ENCODE measurements at regions not wholly inside any gene's neighbourhood (a gene's known extent, or its start where the extent isn't known, plus 50 kb on each side); places are given as distances from the start of the nearest gene placed in this dataset.

GRCh38 chr12:93080994-93081809, 152.1 kb upstream of the EEA1 start (continued):
- TF ChIP-seq, protein P1, sequence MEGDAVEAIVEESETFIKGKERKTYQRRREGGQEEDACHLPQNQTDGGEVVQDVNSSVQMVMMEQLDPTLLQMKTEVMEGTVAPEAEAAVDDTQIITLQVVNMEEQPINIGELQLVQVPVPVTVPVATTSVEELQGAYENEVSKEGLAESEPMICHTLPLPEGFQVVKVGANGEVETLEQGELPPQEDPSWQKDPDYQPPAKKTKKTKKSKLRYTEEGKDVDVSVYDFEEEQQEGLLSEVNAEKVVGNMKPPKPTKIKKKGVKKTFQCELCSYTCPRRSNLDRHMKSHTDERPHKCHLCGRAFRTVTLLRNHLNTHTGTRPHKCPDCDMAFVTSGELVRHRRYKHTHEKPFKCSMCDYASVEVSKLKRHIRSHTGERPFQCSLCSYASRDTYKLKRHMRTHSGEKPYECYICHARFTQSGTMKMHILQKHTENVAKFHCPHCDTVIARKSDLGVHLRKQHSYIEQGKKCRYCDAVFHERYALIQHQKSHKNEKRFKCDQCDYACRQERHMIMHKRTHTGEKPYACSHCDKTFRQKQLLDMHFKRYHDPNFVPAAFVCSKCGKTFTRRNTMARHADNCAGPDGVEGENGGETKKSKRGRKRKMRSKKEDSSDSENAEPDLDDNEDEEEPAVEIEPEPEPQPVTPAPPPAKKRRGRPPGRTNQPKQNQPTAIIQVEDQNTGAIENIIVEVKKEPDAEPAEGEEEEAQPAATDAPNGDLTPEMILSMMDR (IDR thresholded peaks at IDR 0.05 in 2 of 3, conservative IDR thresholded peaks at IDR 0.05 in 1 of 3; ENCODE audit: borderline replicate concordance in 1 of 3, insufficient read depth in 1 of 3, low read depth in 2 of 3, low read length in 2 of 3), result no peak
- TF ChIP-seq ZNF274 (IDR thresholded peaks at IDR 0.05; ENCODE audit: low read depth, low read length), result no peak
- no peak for TF ChIP-seq ELF1 (IDR thresholded peaks at IDR 0.05; ENCODE audit: borderline replicate concordance, low read depth)
- no peak for TF ChIP-seq POLR2A (IDR thresholded peaks at IDR 0.05; ENCODE audit: borderline replicate concordance, extremely low read depth, insufficient read depth, insufficient read length)
- TF ChIP-seq, protein P2, sequence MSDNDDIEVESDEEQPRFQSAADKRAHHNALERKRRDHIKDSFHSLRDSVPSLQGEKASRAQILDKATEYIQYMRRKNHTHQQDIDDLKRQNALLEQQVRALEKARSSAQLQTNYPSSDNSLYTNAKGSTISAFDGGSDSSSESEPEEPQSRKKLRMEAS (IDR thresholded peaks at IDR 0.05), result no peak
- TF ChIP-seq POLR2AphosphoS5 (IDR thresholded peaks at IDR 0.05; ENCODE audit: low read depth, low read length), result no peak

GRCh38 chr12:93081810-93082165, 152.7 kb upstream of the EEA1 start:
- H3K9me2 ChIP-seq (ENCODE audit: insufficient read depth), result no peaks in the 10 kb centered on the region
- no peaks in the 10 kb centered on the region for H4K20me1 ChIP-seq (ENCODE audit: insufficient read depth)
- no peak for ATAC-seq
- no peaks in the 10 kb centered on the region for H3K36me3 ChIP-seq (ENCODE audit: control insufficient read depth in 1 of 2, insufficient read depth in 2 of 2, low read length in 2 of 2)
- no TSS peak for BruUV-seq (replicated peaks)
- RAD21 ChIA-PET (ENCODE audit: low non-redundant PET in 1 of 2, low total read pairs in 2 of 2, uncharacterized antibody in 2 of 2, unreplicated experiment in 2 of 2), result no interaction called here
- no peak overlapping the region for H3K9ac ChIP-seq (ENCODE audit: low read length)
- CTCF ChIA-PET, result no interaction called here
- no peak overlapping the region for H3K4me2 ChIP-seq (ENCODE audit: low read length)
- intact Hi-C loops (cut with micrococcal nuclease), result no loop called here
- POLR2A ChIA-PET, result no interaction called here
- TF ChIP-seq CEBPB (IDR thresholded peaks at IDR 0.05; ENCODE audit: low read depth) (no peak), POLR2AphosphoS5 (IDR thresholded peaks at IDR 0.05; ENCODE audit: low read depth, low read length) (no peak), SIN3A (IDR thresholded peaks at IDR 0.05; ENCODE audit: low read depth) (no peak), SRF (IDR thresholded peaks at IDR 0.05; ENCODE audit: low read depth) (no peak), SP1 (IDR thresholded peaks at IDR 0.05; ENCODE audit: low read depth) (no peak), EGR1 (IDR thresholded peaks at IDR 0.05; ENCODE audit: low read depth) (no peak), EZH2phosphoT487 (IDR thresholded peaks at IDR 0.05; ENCODE audit: borderline replicate concordance) (no peak), ZNF274 (IDR thresholded peaks at IDR 0.05; ENCODE audit: low read depth, low read length) (no peak), ZFX (IDR thresholded peaks at IDR 0.05) (no peak), FOSL1 (IDR thresholded peaks at IDR 0.05; ENCODE audit: low read depth) (no peak), JUND (IDR thresholded peaks at IDR 0.05) (no peak), YY1 (IDR thresholded peaks at IDR 0.05; ENCODE audit: extremely low read depth, insufficient replicate concordance, low read depth, low read length) (no peak)
- TF ChIP-seq, protein P3, sequence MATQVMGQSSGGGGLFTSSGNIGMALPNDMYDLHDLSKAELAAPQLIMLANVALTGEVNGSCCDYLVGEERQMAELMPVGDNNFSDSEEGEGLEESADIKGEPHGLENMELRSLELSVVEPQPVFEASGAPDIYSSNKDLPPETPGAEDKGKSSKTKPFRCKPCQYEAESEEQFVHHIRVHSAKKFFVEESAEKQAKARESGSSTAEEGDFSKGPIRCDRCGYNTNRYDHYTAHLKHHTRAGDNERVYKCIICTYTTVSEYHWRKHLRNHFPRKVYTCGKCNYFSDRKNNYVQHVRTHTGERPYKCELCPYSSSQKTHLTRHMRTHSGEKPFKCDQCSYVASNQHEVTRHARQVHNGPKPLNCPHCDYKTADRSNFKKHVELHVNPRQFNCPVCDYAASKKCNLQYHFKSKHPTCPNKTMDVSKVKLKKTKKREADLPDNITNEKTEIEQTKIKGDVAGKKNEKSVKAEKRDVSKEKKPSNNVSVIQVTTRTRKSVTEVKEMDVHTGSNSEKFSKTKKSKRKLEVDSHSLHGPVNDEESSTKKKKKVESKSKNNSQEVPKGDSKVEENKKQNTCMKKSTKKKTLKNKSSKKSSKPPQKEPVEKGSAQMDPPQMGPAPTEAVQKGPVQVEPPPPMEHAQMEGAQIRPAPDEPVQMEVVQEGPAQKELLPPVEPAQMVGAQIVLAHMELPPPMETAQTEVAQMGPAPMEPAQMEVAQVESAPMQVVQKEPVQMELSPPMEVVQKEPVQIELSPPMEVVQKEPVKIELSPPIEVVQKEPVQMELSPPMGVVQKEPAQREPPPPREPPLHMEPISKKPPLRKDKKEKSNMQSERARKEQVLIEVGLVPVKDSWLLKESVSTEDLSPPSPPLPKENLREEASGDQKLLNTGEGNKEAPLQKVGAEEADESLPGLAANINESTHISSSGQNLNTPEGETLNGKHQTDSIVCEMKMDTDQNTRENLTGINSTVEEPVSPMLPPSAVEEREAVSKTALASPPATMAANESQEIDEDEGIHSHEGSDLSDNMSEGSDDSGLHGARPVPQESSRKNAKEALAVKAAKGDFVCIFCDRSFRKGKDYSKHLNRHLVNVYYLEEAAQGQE (IDR thresholded peaks at IDR 0.05; ENCODE audit: low read depth), result no peak
- H3K27me3 ChIP-seq (ENCODE audit: insufficient read depth, low read length), result no peaks in the 10 kb centered on the region
- no peak for DNase-seq (ENCODE audit: low read depth, low spot score)
- H3K27ac ChIP-seq (ENCODE audit: low read depth, low read length), result no peak overlapping the region
- peaks cover 3 to 4% of the 10 kb centered on the region in 2 experiments; a peak in 1 of 4 replicates for H3K9me3 ChIP-seq (ENCODE audit: control insufficient read depth in 1 of 2, insufficient read depth in 1 of 2, low read depth in 1 of 2, low read length in 2 of 2)
- H3K4me3 ChIP-seq (replicated peaks in 1 of 2; ENCODE audit: low read depth in 1 of 2, low read length in 2 of 2), result no peak overlapping the region
- H2AFZ ChIP-seq (ENCODE audit: low read depth, low read length, poor library complexity, severe bottlenecking), result no peak overlapping the region
- H3K4me1 ChIP-seq (ENCODE audit: control insufficient read depth in 1 of 2, insufficient read depth in 2 of 2, low read length in 2 of 2), result no peaks in the 10 kb centered on the region
- no peaks in the 10 kb centered on the region for H3K79me2 ChIP-seq (ENCODE audit: insufficient read depth, low read length)
